ENCODE measurements at regions not wholly inside any gene's neighbourhood (a gene's known extent, or its start where the extent isn't known, plus 50 kb on each side); places are given as distances from the start of the nearest gene placed in this dataset.

DNA sequence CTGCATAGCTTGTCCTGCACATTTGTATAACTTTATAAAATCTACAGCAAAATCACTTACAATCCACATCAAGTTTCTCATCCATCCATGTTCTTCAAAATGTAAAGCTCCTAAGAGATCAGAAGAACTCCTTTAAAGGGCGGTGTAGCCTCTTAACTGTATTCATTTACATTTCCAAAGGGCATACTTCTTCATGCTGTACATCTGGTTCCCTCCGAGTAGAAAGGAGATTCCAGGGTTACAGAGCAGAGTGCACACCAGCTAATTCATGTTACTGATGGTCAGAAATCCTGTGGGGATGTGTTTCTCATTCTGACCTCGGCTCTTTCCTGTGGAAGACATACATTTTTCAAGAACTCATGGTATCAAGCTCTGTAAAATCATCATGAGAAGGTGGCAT is 231.8 kb downstream of the ARAP2 start:
- TF ChIP-seq GATA3 (IDR thresholded peaks at IDR 0.05; ENCODE audit: low read depth, low read length) (no peak), GATA2 (IDR thresholded peaks at IDR 0.05; ENCODE audit: low read depth, low read length) (no peak)

- TF ChIP-seq GATA3 (IDR thresholded peaks at IDR 0.05; ENCODE audit: low read depth, low read length), result no peak
- TF ChIP-seq GATA2 (IDR thresholded peaks at IDR 0.05; ENCODE audit: low read depth, low read length), result no peak
These were observed 231.1 kb downstream of the ARAP2 start for GRCh38 chr4:36013206-36013605.

All from SH-SY5Y (cell line).